HG02759 (cell line): ENCODE measurements at regions not wholly inside any gene's neighbourhood (a gene's known extent, or its start where the extent isn't known, plus 50 kb on each side); places are given as distances from the start of the nearest gene placed in this dataset.
"Not testable (repeated sequence)": the region's sequence is repeated elsewhere in the genome, so short reads cannot be mapped to it uniquely, and the experiment has no call there.

Source experiments
- ATAC-seq: cut with Tn5 transposase; IDR thresholded peaks from one replicate; pipeline ENCODE4 v1.9.1; 2021; ENCODE audit warnings: mild to moderate bottlenecking, moderate library complexity; ENCODE audit not compliant: unreplicated experiment

GRCh38 chr10:28986117-28986792 is 302.6 kb upstream of the LYZL1 start:
- no peak for ATAC-seq

GRCh38 chr10:28986856-28987255 is 302.0 kb upstream of the LYZL1 start:
- no peak for ATAC-seq

GRCh38 chr10:28987555-28988320 is 301.1 kb upstream of the LYZL1 start:
- ATAC-seq, result no peak

- no peak for ATAC-seq
Observed at GRCh38 chr10:28988980-28989379, 299.9 kb upstream of the LYZL1 start.

- ATAC-seq, result no peak
Observed at GRCh38 chr10:28991333-28992270, 297.3 kb upstream of the LYZL1 start.

- ATAC-seq, result no peak
Observed at GRCh38 chr10:28993056-28993455, 295.8 kb upstream of the LYZL1 start.

GRCh38 chr10:28993861-28994260 is 295.0 kb upstream of the LYZL1 start:
- ATAC-seq, result no peak

GRCh38 chr10:28994802-28995201 is 294.1 kb upstream of the LYZL1 start:
- not testable (repeated sequence) for ATAC-seq

GRCh38 chr10:28995497-28995896 is 293.4 kb upstream of the LYZL1 start:
- no peak for ATAC-seq

- ATAC-seq, result no peak
Observed at GRCh38 chr10:28996345-28996744, 292.5 kb upstream of the LYZL1 start.

GRCh38 chr10:28996947-28997551 is 291.8 kb upstream of the LYZL1 start:
- ATAC-seq, result no peak

- no peak for ATAC-seq
Observed at GRCh38 chr10:28997734-28998133, 291.1 kb upstream of the LYZL1 start.

GRCh38 chr10:29001801-29002200 is 287.1 kb upstream of the LYZL1 start:
- ATAC-seq, result no peak

- ATAC-seq, result not testable (repeated sequence)
Observed at GRCh38 chr10:29003014-29003413, 285.9 kb upstream of the LYZL1 start.

GRCh38 chr10:29005988-29006387 is 282.9 kb upstream of the LYZL1 start:
- no peak for ATAC-seq

- no peak for ATAC-seq
Observed at GRCh38 chr10:29007370-29007747, 281.5 kb upstream of the LYZL1 start.

- ATAC-seq, result no peak
Observed at GRCh38 chr10:29007748-29008610, 280.9 kb upstream of the LYZL1 start.

GRCh38 chr10:29009464-29009863 is 279.4 kb upstream of the LYZL1 start:
- no peak for ATAC-seq

- no peak for ATAC-seq
Observed at GRCh38 chr10:29011516-29011915, 277.4 kb upstream of the LYZL1 start.

- ATAC-seq, result no peak
Observed at GRCh38 chr10:29012926-29013554, 275.8 kb upstream of the LYZL1 start.
